SK-N-SH (cell line): ENCODE measurements at regions not wholly inside any gene's neighbourhood (a gene's known extent, or its start where the extent isn't known, plus 50 kb on each side); places are given as distances from the start of the nearest gene placed in this dataset.

ENCODE experiments used
- EZH2phosphoT487 ChIP-seq: fragments of 200-600 bp; sonication (generic); IDR thresholded peaks from 2 replicates; pipeline ENCODE4 v1.6.1; 2017; ENCODE audit warnings: low read depth, mixed run types, mild to moderate bottlenecking, antibody characterized with exemption, moderate library complexity, borderline replicate concordance
- GABPA ChIP-seq: IDR thresholded peaks from 2 replicates; pipeline ENCODE4 v1.4.0; 2012; ENCODE audit warnings: low read depth, mild to moderate bottlenecking
- GATA2 ChIP-seq: sonication (generic); formaldehyde crosslinking; IDR thresholded peaks from 2 replicates; pipeline ENCODE4 v1.5.0; 2020; ENCODE audit warnings: mild to moderate bottlenecking, missing genetic modification reagents
- NFIC ChIP-seq: IDR thresholded peaks from 2 replicates; pipeline ENCODE4 v1.4.0; 2012; ENCODE audit warnings: borderline replicate concordance
- RAD21 ChIP-seq: IDR thresholded peaks from 2 replicates; pipeline ENCODE4 v1.6.1; 2012; ENCODE audit warnings: mild to moderate bottlenecking, low read length
- TCF12 ChIP-seq: IDR thresholded peaks from 2 replicates; pipeline ENCODE4 v1.4.0; 2012
- YY1 ChIP-seq: IDR thresholded peaks from 2 replicates; pipeline ENCODE4 v1.4.0; 2012; ENCODE audit warnings: low read depth, mild to moderate bottlenecking
- TF ChIP-seq, protein P1 (sequence below): fragments of 200-600 bp; sonication (generic); IDR thresholded peaks from 2 replicates; pipeline ENCODE4 v1.6.1; 2017; ENCODE audit warnings: antibody characterized with exemption, mild to moderate bottlenecking, moderate library complexity
- TF ChIP-seq, protein P2 (sequence below): IDR thresholded peaks from 2 replicates; pipeline ENCODE4 v1.4.0; 2012; ENCODE audit warnings: low read depth

- TF ChIP-seq NFIC (no peak), YY1 (no peak), TCF12 (no peak), GABPA (no peak), EZH2phosphoT487 (no peak), RAD21 (no peak), GATA2 (CRISPR knock-in tag) (no peak)
- TF ChIP-seq, protein P1, sequence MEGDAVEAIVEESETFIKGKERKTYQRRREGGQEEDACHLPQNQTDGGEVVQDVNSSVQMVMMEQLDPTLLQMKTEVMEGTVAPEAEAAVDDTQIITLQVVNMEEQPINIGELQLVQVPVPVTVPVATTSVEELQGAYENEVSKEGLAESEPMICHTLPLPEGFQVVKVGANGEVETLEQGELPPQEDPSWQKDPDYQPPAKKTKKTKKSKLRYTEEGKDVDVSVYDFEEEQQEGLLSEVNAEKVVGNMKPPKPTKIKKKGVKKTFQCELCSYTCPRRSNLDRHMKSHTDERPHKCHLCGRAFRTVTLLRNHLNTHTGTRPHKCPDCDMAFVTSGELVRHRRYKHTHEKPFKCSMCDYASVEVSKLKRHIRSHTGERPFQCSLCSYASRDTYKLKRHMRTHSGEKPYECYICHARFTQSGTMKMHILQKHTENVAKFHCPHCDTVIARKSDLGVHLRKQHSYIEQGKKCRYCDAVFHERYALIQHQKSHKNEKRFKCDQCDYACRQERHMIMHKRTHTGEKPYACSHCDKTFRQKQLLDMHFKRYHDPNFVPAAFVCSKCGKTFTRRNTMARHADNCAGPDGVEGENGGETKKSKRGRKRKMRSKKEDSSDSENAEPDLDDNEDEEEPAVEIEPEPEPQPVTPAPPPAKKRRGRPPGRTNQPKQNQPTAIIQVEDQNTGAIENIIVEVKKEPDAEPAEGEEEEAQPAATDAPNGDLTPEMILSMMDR, result no peak
- TF ChIP-seq, protein P2, sequence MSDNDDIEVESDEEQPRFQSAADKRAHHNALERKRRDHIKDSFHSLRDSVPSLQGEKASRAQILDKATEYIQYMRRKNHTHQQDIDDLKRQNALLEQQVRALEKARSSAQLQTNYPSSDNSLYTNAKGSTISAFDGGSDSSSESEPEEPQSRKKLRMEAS, result no peak
Measured at GRCh38 chr9:19924080-19924479, 135.2 kb upstream of the SLC24A2 start.
